Central memory CD8-positive, alpha-beta T cell (primary cell): ENCODE measurements at regions not wholly inside any gene's neighbourhood (a gene's known extent, or its start where the extent isn't known, plus 50 kb on each side); places are given as distances from the start of the nearest gene placed in this dataset.

Experiments used
- ATAC-seq: fragments of 150-1000 bp; cut with Tn5 transposase; replicated peaks from 2 replicates; pipeline ENCODE4 v1.10.0; 2022; ENCODE audit warnings: mild to moderate bottlenecking, moderate FRiP score, moderate number of reproducible peaks; ENCODE audit not compliant: poor library complexity, severe bottlenecking; ENCODE audit errors: extremely low read depth
- DNase-seq, 2 donors: peaks; one replicate each; pipeline ENCODE4 v3.0.0; 2021; ENCODE audit warnings: low spot score in 2 of 2
- H3K27ac Mint-ChIP-seq: one replicate; pipeline ENCODE4 v1.8.0; 2022; ENCODE audit warnings: low read depth, mild to moderate bottlenecking, moderate library complexity, mixed read lengths
- H3K27me3 Mint-ChIP-seq: one replicate; pipeline ENCODE4 v1.8.0; 2022; ENCODE audit warnings: mixed read lengths
- H3K36me3 Mint-ChIP-seq: one replicate; pipeline ENCODE4 v1.8.0; 2022; ENCODE audit warnings: mild to moderate bottlenecking, moderate library complexity, mixed read lengths; ENCODE audit not compliant: insufficient read depth
- H3K4me1 Mint-ChIP-seq: one replicate; pipeline ENCODE4 v1.8.0; 2022; ENCODE audit warnings: mixed read lengths
- H3K4me3 Mint-ChIP-seq: one replicate; pipeline ENCODE4 v1.8.0; 2022; ENCODE audit warnings: mild to moderate bottlenecking, moderate library complexity, mixed read lengths
- H3K9me3 Mint-ChIP-seq: one replicate; pipeline ENCODE4 v1.8.0; 2022; ENCODE audit warnings: mixed read lengths

DNA sequence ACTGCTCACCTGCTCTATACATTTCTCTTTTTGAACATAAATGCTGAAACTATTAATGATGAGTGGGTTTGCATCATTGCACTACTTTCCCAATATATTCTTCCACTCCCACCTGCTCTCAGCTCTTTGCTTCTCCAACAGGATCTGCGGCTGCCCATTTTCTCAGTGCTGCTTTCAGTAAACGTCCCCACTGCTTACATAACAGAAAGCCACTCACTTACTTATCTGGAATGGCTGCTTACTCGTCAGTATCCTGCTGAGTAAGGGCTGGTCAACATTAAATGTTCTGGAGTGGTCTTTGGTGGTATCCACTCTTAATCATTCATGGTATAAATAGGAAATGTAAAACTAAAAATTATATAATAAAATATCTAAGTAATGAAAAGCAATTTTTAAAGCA, 112.8 kb upstream of the HPF1 start:
- ATAC-seq (no peak), DNase-seq (no peak)
- H3K27me3 Mint-ChIP-seq, result peaks cover 27% of the 10 kb centered on the region
- H3K27ac Mint-ChIP-seq, result no peak overlapping the region
- no peaks in the 10 kb centered on the region for H3K9me3 Mint-ChIP-seq
- H3K4me3 Mint-ChIP-seq, result no peak overlapping the region
- H3K4me1 Mint-ChIP-seq, result no peaks in the 10 kb centered on the region
- no peaks in the 10 kb centered on the region for H3K36me3 Mint-ChIP-seq

DNA sequence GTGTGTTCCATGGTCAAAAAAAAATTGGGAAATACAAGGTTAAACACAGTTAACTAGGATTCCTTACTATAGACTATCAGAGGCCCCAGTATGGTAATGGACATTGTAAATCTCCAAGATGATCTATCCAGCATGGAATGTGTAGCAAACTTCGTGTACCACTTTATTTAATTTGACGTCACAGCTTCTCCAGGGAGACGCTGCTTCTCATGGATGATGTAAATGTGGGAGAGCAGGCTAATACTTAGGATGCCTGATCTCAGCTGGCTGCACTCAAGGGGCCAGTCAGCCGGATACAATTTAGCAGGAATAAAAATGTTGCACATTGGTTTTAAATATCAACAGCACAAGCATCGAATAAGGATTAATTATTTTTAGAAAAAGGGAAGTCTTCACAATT, 111.7 kb upstream of the HPF1 start:
- no peaks in the 10 kb centered on the region for H3K4me1 Mint-ChIP-seq
- no peak overlapping the region for H3K27ac Mint-ChIP-seq
- no peak for DNase-seq
- peaks cover 17% of the 10 kb centered on the region for H3K27me3 Mint-ChIP-seq
- H3K36me3 Mint-ChIP-seq, result no peaks in the 10 kb centered on the region
- no peaks in the 10 kb centered on the region for H3K9me3 Mint-ChIP-seq
- H3K4me3 Mint-ChIP-seq, result no peak overlapping the region
- ATAC-seq, result no peak

DNA sequence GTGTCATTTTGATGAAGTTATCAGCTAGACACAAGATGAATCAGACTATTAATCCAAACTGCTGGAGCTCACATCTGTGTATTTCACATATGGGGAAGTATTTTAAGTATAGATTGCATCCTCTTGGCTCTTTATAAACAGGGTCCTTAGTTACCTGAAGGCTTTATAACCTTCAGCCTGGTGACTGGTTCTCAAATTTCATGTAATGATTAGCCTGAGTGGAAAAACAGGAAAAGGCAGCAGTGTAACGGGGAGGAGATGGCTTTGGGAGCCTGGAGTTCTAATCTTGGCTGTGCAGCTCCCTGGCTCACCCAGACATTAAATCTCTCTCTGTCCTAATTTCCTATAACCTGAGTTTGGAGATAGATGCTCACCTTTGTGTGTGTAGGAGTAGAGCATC, 103.8 kb upstream of the HPF1 start:
- Mint-ChIP-seq H3K36me3 (no peaks in the 10 kb centered on the region), H3K27ac (no peak overlapping the region)

GRCh38 chr4:169859366-169860216, 101.8 kb upstream of the HPF1 start:
- H3K9me3 Mint-ChIP-seq, result no peaks in the 10 kb centered on the region
- no peak overlapping the region for H3K4me3 Mint-ChIP-seq
- ATAC-seq, result no peak
- H3K27ac Mint-ChIP-seq, result no peak overlapping the region
- no peak for DNase-seq
- no peaks in the 10 kb centered on the region for H3K4me1 Mint-ChIP-seq
- H3K36me3 Mint-ChIP-seq, result no peaks in the 10 kb centered on the region
- peaks cover 49% of the 10 kb centered on the region for H3K27me3 Mint-ChIP-seq

More for the DNA sequence above, 103.8 kb upstream of the HPF1 start:
- H3K4me3 Mint-ChIP-seq, result no peak overlapping the region
- H3K27me3 Mint-ChIP-seq, result peaks cover 33% of the 10 kb centered on the region
- DNase-seq (no peak), ATAC-seq (no peak)
- no peaks in the 10 kb centered on the region for H3K4me1 Mint-ChIP-seq
- H3K9me3 Mint-ChIP-seq, result no peaks in the 10 kb centered on the region

DNA sequence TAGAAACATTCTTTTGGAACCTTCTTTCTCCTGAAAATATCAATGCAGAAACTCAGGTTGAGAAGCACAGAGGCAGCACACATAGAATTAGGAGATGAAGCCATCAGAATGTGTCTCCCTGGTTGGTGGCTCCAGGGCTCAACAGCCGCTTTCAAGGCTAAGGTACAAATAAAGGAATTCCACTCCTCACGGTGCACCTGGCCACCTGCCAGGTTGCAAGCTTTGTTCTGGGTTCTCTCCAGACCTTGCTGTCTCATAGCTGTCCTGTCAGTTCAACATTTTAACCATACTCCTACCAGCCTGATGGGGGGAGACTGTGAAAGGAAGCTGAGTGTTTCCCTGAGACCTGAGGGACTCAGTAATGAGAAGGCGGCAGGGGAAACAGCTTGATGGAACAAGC, 96.3 kb upstream of the HPF1 start:
- no peaks in the 10 kb centered on the region for H3K4me1 Mint-ChIP-seq
- H3K27me3 Mint-ChIP-seq, result peaks cover 49% of the 10 kb centered on the region
- ATAC-seq, result no peak
- no peaks in the 10 kb centered on the region for H3K9me3 Mint-ChIP-seq
- no peak overlapping the region for H3K4me3 Mint-ChIP-seq
- H3K36me3 Mint-ChIP-seq, result no peaks in the 10 kb centered on the region
- no peak overlapping the region for H3K27ac Mint-ChIP-seq
- DNase-seq, result no peak

GRCh38 chr4:169852481-169852880, 94.7 kb upstream of the HPF1 start:
- Mint-ChIP-seq H3K4me3 (no peak overlapping the region), H3K27ac (no peak overlapping the region), H3K27me3 (peaks cover 63% of the 10 kb centered on the region), H3K4me1 (no peaks in the 10 kb centered on the region), H3K9me3 (no peaks in the 10 kb centered on the region), H3K36me3 (no peaks in the 10 kb centered on the region)
- ATAC-seq (no peak), DNase-seq (no peak)

DNA sequence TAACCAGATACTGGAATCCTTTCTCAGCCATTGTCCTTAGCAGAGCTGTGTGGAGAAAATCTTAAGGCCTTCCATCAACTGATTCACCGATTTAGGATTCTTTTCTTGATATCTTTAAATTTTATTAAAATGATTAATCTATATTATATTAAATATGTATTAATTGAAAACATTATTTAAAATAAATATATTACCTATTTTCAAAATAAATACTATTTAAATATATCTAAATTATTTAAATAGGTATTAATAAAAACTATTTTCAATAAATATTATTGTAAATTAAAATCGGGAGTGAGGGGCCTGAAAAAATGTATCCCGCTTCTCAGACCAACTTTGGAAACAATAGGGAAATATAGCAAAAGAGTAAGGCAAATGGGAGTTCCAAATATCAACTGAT, 94.0 kb upstream of the HPF1 start:
- H3K4me3 Mint-ChIP-seq, result no peak overlapping the region

DNA sequence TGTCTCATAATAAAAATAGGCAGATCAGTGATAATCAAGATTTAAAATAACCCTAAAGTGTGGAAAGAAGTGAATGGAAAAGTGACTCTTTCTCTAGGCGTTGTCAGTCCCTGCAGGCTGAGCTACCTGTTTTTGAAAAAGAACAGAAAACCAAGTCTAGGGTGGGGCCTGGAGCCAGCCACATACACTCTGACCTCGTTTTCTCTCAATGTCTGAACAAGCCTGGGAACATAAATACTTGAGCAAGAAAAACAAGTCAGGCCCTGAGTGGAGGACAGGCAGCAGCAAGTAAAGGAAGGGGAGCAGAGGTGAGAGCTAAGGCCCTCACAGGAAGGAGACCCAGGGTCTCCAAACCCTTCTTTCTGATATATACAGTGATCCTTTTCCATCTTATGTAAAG, 91.7 kb upstream of the HPF1 start:
- Mint-ChIP-seq H3K4me1 (no peaks in the 10 kb centered on the region), H3K4me3 (no peak overlapping the region), H3K36me3 (no peaks in the 10 kb centered on the region), H3K27me3 (peaks cover 62% of the 10 kb centered on the region), H3K9me3 (no peaks in the 10 kb centered on the region), H3K27ac (no peak overlapping the region)
- DNase-seq, result no peak
- no peak for ATAC-seq

More for the DNA sequence above, 94.0 kb upstream of the HPF1 start:
- no peaks in the 10 kb centered on the region for H3K9me3 Mint-ChIP-seq
- DNase-seq (no peak), ATAC-seq (no peak)
- H3K4me1 Mint-ChIP-seq, result no peaks in the 10 kb centered on the region
- peaks cover 62% of the 10 kb centered on the region for H3K27me3 Mint-ChIP-seq
- H3K27ac Mint-ChIP-seq, result no peak overlapping the region
- no peaks in the 10 kb centered on the region for H3K36me3 Mint-ChIP-seq

DNA sequence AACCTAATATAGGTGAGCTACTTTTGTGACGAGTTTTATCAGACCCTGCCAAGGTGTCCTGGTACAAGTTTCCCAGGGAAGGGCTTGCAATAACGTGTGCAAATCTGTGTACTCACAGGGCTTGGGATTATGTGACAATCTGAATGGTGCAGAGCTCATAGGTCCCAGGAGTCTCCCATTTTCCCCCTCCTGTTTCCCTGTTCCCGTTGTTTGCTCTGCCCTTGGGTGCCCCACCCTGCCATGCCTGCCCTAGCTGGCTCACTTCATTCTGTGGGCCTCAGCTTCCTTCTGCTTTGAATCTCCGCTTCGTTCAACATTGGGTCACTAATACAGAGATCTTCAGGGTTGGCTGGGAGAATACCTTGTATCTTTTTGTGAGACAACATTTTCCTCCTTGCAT, 90.3 kb upstream of the HPF1 start:
- H3K36me3 Mint-ChIP-seq, result no peaks in the 10 kb centered on the region
- DNase-seq (no peak), ATAC-seq (no peak)
- H3K9me3 Mint-ChIP-seq, result no peaks in the 10 kb centered on the region
- H3K4me1 Mint-ChIP-seq, result no peaks in the 10 kb centered on the region
- no peak overlapping the region for H3K4me3 Mint-ChIP-seq
- H3K27ac Mint-ChIP-seq, result no peak overlapping the region
- peaks cover 58% of the 10 kb centered on the region for H3K27me3 Mint-ChIP-seq

- no peaks in the 10 kb centered on the region for H3K9me3 Mint-ChIP-seq
- peaks cover 49% of the 10 kb centered on the region for H3K27me3 Mint-ChIP-seq
- no peak for DNase-seq
- no peaks in the 10 kb centered on the region for H3K4me1 Mint-ChIP-seq
- H3K4me3 Mint-ChIP-seq, result no peak overlapping the region
- H3K27ac Mint-ChIP-seq, result no peak overlapping the region
- no peak for ATAC-seq
- no peaks in the 10 kb centered on the region for H3K36me3 Mint-ChIP-seq
Observed at GRCh38 chr4:169847171-169847570, 89.4 kb upstream of the HPF1 start.

DNA sequence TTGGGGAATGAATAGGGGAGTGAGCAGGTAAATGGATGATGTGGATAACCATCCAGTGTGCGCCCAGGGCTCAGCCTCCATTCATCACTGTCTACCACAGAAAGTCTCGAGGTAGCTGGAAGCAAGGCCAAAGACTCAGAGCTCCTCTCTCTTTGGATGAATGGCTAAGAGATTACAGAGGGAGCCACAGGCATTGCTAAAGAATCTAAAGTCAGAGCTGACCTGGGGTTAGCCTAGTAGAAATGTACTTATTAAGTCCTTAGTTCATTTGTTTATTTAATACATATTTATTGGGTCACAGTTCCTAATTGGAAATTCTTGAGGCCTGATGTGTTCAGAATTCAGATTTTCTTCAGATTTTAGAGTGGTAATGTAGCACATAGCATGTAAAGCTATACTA, 88.7 kb upstream of the HPF1 start:
- H3K4me1 Mint-ChIP-seq, result no peaks in the 10 kb centered on the region
- peaks cover 49% of the 10 kb centered on the region for H3K27me3 Mint-ChIP-seq
- no peaks in the 10 kb centered on the region for H3K36me3 Mint-ChIP-seq
- DNase-seq, result no peak
- no peak overlapping the region for H3K4me3 Mint-ChIP-seq
- no peak for ATAC-seq
- H3K27ac Mint-ChIP-seq, result no peak overlapping the region
- H3K9me3 Mint-ChIP-seq, result no peaks in the 10 kb centered on the region

GRCh38 chr4:169841776-169842175, 84.0 kb upstream of the HPF1 start:
- Mint-ChIP-seq H3K9me3 (peaks cover 5% of the 10 kb centered on the region), H3K4me3 (no peak overlapping the region), H3K36me3 (no peaks in the 10 kb centered on the region), H3K27ac (no peak overlapping the region), H3K4me1 (no peaks in the 10 kb centered on the region), H3K27me3 (peaks cover 33% of the 10 kb centered on the region)
- ATAC-seq (no peak), DNase-seq (no peak)

GRCh38 chr4:169840554-169840953, 82.8 kb upstream of the HPF1 start:
- ATAC-seq (no peak), DNase-seq (no peak)
- H3K9me3 Mint-ChIP-seq, result peaks cover 5% of the 10 kb centered on the region
- no peaks in the 10 kb centered on the region for H3K36me3 Mint-ChIP-seq
- H3K27me3 Mint-ChIP-seq, result peaks cover 22% of the 10 kb centered on the region
- no peak overlapping the region for H3K27ac Mint-ChIP-seq
- no peaks in the 10 kb centered on the region for H3K4me1 Mint-ChIP-seq
- H3K4me3 Mint-ChIP-seq, result no peak overlapping the region
